Adipocyte (in vitro differentiated cells): ENCODE measurements at regions not wholly inside any gene's neighbourhood (a gene's known extent, or its start where the extent isn't known, plus 50 kb on each side); places are given as distances from the start of the nearest gene placed in this dataset.
"Not testable (repeated sequence)": the region's sequence is repeated elsewhere in the genome, so short reads cannot be mapped to it uniquely, and the experiment has no call there.

ENCODE experiments used
- DNase-seq: peaks from one replicate; pipeline ENCODE4 v3.0.0-alpha.2; 2015; ENCODE audit warnings: low read depth
- H3K27me3 ChIP-seq: replicated peaks from 2 replicates; pipeline ENCODE4 v1.7.0; 2013; ENCODE audit warnings: mild to moderate bottlenecking, low read length, moderate library complexity; ENCODE audit not compliant: control insufficient read depth, insufficient read depth
- H3K36me3 ChIP-seq: 2 replicates; pipeline ENCODE4 v1.7.0; 2013; ENCODE audit warnings: low read length, mild to moderate bottlenecking, moderate library complexity; ENCODE audit not compliant: control insufficient read depth, insufficient read depth, severe bottlenecking
- H3K4me1 ChIP-seq: 2 replicates; pipeline ENCODE4 v1.7.0; 2013; ENCODE audit warnings: mild to moderate bottlenecking, low read length, moderate library complexity; ENCODE audit not compliant: control insufficient read depth, insufficient read depth
- H3K4me3 ChIP-seq: 2 replicates; pipeline ENCODE4 v1.7.0; 2013; ENCODE audit warnings: mild to moderate bottlenecking, low read length, moderate library complexity
- H3K9ac ChIP-seq: 2 replicates; pipeline ENCODE4 v1.7.0; 2013; ENCODE audit warnings: mild to moderate bottlenecking, low read length, moderate library complexity
- H3K9me3 ChIP-seq: 2 replicates; pipeline ENCODE4 v1.7.0; 2013; ENCODE audit warnings: mild to moderate bottlenecking, low read length, moderate library complexity; ENCODE audit not compliant: control insufficient read depth

GRCh38 chr3:88742106-88742505, 365.3 kb upstream of the EPHA3 start:
- no peak overlapping the region for H3K4me3 ChIP-seq

GRCh38 chr3:88742674-88743507, 364.5 kb upstream of the EPHA3 start:
- no peaks in the 10 kb centered on the region for H3K9me3 ChIP-seq
- no peak overlapping the region for H3K9ac ChIP-seq
- H3K27me3 ChIP-seq = no peaks in the 10 kb centered on the region
- no peak overlapping the region for H3K4me3 ChIP-seq
- no peak for DNase-seq
- no peaks in the 10 kb centered on the region for H3K36me3 ChIP-seq
- H3K4me1 ChIP-seq = no peaks in the 10 kb centered on the region

More at GRCh38 chr3:88742106-88742505, 365.3 kb upstream of the EPHA3 start:
- H3K9ac ChIP-seq = no peak overlapping the region
- H3K9me3 ChIP-seq = no peaks in the 10 kb centered on the region
- H3K36me3 ChIP-seq = no peaks in the 10 kb centered on the region
- no peaks in the 10 kb centered on the region for H3K4me1 ChIP-seq
- no peak for DNase-seq
- no peaks in the 10 kb centered on the region for H3K27me3 ChIP-seq

DNA sequence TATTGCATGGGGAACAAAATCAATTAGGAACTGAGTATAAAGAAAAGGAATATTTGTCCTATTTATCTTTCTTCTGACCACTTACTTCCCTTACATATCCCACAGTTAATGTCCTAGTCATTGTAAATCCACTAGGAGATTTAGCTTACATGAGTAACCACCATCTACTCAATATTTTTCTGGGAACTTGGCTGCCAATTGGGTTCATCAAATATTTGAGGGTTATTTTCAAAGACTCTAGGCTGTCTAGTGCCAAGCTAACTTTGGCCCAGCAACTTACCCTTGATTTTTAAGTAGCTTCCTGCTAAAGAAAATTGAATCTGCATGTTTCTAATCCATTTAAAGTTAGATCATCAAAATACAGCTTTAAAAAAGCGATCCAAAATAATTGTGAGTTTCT, 362.5 kb upstream of the EPHA3 start:
- DNase-seq = no peak
- H3K4me1 ChIP-seq = no peaks in the 10 kb centered on the region

GRCh38 chr3:88747145-88747544, 360.3 kb upstream of the EPHA3 start:
- not testable (repeated sequence) for H3K36me3 ChIP-seq, H3K4me1 ChIP-seq, H3K9ac ChIP-seq, H3K27me3 ChIP-seq, H3K4me3 ChIP-seq, DNase-seq, H3K9me3 ChIP-seq

More for the DNA sequence above, 362.5 kb upstream of the EPHA3 start:
- no peaks in the 10 kb centered on the region for H3K27me3 ChIP-seq
- H3K4me3 ChIP-seq = no peak overlapping the region
- H3K9me3 ChIP-seq = no peaks in the 10 kb centered on the region
- no peak overlapping the region for H3K9ac ChIP-seq
- no peaks in the 10 kb centered on the region for H3K36me3 ChIP-seq

GRCh38 chr3:88758676-88759075, 348.7 kb upstream of the EPHA3 start:
- H3K4me3 ChIP-seq = no peak overlapping the region
- H3K36me3 ChIP-seq = no peaks in the 10 kb centered on the region
- H3K27me3 ChIP-seq = no peaks in the 10 kb centered on the region
- no peak overlapping the region for H3K9ac ChIP-seq
- DNase-seq = no peak
- H3K4me1 ChIP-seq = peaks cover 4% of the 10 kb centered on the region
- peaks cover 4% of the 10 kb centered on the region for H3K9me3 ChIP-seq

- Histone ChIP-seq H3K4me1 (no peaks in the 10 kb centered on the region), H3K36me3 (no peaks in the 10 kb centered on the region), H3K9ac (no peak overlapping the region), H3K4me3 (no peak overlapping the region), H3K27me3 (no peaks in the 10 kb centered on the region), H3K9me3 (peaks cover 7% of the 10 kb centered on the region)
- no peak for DNase-seq
Observed at GRCh38 chr3:88767746-88768145, 339.7 kb upstream of the EPHA3 start.

- Histone ChIP-seq H3K9ac (no peak overlapping the region), H3K27me3 (no peaks in the 10 kb centered on the region), H3K36me3 (no peaks in the 10 kb centered on the region), H3K4me1 (no peaks in the 10 kb centered on the region), H3K4me3 (no peak overlapping the region), H3K9me3 (no peaks in the 10 kb centered on the region)
- no peak for DNase-seq
Observed at GRCh38 chr3:88773766-88774165, 333.7 kb upstream of the EPHA3 start.

GRCh38 chr3:88775026-88775690, 332.3 kb upstream of the EPHA3 start:
- no peaks in the 10 kb centered on the region for H3K27me3 ChIP-seq
- no peak overlapping the region for H3K4me3 ChIP-seq
- H3K9ac ChIP-seq = no peak overlapping the region
- no peaks in the 10 kb centered on the region for H3K36me3 ChIP-seq
- H3K4me1 ChIP-seq = no peaks in the 10 kb centered on the region
- no peaks in the 10 kb centered on the region for H3K9me3 ChIP-seq
- no peak for DNase-seq

- DNase-seq = no peak
- Histone ChIP-seq H3K9ac (no peak overlapping the region), H3K27me3 (no peaks in the 10 kb centered on the region), H3K4me3 (no peak overlapping the region), H3K4me1 (no peaks in the 10 kb centered on the region), H3K9me3 (peaks cover 5% of the 10 kb centered on the region), H3K36me3 (no peaks in the 10 kb centered on the region)
Observed at GRCh38 chr3:88779482-88779881, 327.9 kb upstream of the EPHA3 start.

DNA sequence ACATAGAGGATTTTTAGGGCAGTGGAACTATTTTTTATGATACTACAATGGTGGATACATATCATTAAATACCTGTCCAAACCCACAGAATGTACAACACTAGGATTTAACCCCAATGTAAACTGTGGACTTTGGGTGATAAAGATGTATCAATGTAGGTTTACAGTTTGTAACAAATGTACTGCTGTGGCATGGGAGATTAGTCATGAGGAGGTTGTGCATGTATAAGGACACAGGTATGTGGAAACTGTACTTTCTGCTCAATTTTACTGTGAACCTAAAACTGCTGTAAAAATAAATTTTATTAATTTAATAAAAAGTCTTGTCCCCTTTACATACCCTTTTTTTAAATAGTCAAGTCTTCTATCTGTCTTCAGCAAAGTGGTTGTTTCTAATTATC, 322.5 kb upstream of the EPHA3 start:
- peaks cover 5% of the 10 kb centered on the region for H3K9me3 ChIP-seq
- H3K36me3 ChIP-seq = no peaks in the 10 kb centered on the region
- no peak for DNase-seq
- no peaks in the 10 kb centered on the region for H3K27me3 ChIP-seq
- H3K4me1 ChIP-seq = no peaks in the 10 kb centered on the region
- no peak overlapping the region for H3K4me3 ChIP-seq
- no peak overlapping the region for H3K9ac ChIP-seq

DNA sequence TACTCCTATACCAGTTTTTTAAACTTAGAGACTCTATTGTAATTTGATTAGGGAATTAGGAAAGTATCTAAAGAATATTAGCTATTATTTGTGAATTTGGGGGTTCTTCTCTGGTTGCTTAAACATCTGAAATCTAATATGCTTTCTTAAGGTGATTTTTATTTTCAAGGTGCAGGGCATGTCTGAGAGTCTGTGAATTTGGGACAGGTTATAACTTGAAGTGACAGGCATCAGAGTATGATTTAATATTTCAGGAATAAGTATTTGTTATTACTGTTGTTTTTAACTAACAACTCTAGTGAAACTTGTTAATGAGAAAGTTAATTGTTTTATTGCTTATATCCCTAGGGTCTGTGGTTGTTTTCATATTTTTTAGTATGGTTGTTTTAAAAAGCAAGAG, 321.6 kb upstream of the EPHA3 start:
- Histone ChIP-seq H3K27me3 (no peaks in the 10 kb centered on the region), H3K4me3 (no peak overlapping the region), H3K36me3 (no peaks in the 10 kb centered on the region), H3K9ac (no peak overlapping the region), H3K9me3 (peaks cover 5% of the 10 kb centered on the region), H3K4me1 (no peaks in the 10 kb centered on the region)
- DNase-seq = no peak
